Midbrain (tissue), 1 donor: ENCODE measurements at regions not wholly inside any gene's neighbourhood (a gene's known extent, or its start where the extent isn't known, plus 50 kb on each side); places are given as distances from the start of the nearest gene placed in this dataset.

Source experiments
- DNase-seq: peaks from one replicate; lab custom pipeline; 2025; lab: John Stamatoyannopoulos, UW

- no peak for DNase-seq
These were observed 291.4 kb downstream of the SEC14L1 start for GRCh38 chr17:77432034-77432661.

GRCh38 chr17:77432742-77433141, 292.0 kb downstream of the SEC14L1 start:
- DNase-seq = no peak

- no peak for DNase-seq
These were observed 292.8 kb downstream of the SEC14L1 start for GRCh38 chr17:77433385-77434135.

DNA sequence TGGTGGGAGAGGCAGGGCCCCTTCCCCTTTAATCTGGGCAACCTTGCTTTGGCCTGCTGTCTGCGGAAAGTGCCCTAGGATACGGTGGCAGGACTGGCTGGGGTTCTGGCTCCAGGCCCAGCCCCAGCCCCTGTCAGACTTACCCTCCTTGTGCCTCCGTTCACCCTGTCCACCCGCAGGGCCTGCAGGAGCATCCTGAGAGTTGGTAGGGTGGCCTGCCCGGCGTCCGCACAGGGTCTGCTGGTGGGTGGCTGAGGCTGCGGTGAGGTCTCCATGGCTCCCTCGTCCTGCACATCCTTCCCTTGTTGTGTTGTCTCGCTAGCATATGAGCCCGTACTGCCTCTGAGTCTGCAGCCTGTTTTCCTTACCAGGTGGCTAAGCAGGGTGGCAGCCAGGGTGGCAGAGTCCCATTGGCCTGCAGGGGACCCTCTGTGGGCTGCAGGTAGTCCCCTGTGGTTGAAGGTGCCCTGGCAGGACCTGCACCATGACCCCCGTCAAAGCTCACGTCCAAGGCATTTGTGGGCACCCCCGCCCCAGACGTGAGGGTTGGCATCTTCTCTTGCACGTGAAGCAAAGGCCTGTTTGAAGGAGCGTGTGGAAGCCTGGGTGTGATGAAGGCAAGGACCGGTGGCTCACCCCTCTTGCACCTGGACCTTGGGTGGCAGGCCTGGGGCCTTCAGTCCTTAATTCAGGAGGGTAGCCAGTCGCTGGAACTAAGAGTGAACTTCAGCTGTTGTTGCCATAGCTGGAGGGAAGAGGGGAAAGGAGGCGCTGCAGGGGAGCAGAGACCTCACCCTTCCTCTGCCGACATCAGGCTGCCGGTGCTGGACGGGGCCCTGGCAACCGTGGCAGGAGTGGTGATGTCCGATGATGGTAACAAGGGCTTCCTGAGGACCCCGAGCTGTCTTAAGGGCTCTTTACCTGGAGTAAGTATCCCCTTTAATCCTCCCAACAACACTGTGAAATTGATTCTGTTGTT, 293.7 kb downstream of the SEC14L1 start:
- DNase-seq = no peak

DNA sequence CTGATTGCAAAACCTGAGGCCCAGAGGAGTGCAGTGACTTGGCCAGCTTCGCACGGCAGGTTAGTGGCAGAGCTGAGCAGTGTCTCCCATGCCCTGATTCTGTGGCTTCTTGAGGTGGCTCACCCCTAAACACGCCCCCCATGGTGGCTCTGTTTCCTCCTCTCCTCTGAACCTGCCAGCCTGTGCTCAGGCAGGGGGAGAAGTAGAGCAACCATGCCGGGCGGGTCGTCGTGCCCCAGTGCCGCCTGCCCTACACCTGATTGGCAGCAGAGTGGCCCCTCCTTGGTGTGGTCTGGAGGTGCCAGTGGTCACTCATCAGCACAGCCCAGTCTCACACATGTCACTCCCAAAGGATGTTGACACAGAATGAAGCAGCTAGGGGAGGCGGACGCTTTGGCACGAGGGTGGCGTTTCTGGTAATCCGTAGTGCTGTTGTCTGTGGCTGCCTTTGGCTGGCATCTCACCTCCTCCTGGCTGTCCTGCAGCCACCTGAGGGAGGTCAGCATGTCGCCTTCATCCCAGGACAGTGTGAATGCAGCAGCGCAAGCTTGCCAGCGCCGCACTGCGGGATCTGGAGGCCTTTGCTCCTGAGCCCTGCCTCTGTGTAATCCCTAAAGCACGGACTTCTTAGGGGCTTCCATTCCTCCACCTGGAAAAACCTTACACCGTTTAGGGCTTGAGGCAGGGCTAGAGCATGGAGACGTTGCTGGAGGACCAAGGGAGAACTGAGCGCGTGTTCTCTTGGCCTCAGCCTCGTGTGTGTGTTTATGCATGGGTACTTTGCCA, 294.7 kb downstream of the SEC14L1 start:
- DNase-seq = no peak

DNA sequence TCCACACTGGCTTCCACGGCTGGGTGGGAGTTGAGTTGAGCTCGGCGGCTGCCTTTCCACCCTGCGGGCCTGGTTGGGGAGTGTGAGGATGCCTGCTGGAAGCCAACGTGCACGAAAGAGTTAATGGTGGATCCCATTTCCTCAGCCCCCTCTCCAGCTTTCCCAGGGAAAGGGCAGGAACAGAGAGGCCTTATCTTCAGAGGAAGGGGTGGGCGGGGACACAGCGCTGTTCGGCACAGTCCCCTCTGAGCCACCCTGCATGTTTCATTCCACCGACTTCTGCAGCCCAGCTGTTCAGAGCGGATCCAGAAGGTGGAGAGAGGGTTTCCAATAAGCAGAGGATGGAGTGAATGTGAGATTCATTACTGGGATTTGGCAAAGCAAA, 295.3 kb downstream of the SEC14L1 start:
- no peak for DNase-seq

- no peak for DNase-seq
These were observed 295.7 kb downstream of the SEC14L1 start for GRCh38 chr17:77436481-77436880.

DNA sequence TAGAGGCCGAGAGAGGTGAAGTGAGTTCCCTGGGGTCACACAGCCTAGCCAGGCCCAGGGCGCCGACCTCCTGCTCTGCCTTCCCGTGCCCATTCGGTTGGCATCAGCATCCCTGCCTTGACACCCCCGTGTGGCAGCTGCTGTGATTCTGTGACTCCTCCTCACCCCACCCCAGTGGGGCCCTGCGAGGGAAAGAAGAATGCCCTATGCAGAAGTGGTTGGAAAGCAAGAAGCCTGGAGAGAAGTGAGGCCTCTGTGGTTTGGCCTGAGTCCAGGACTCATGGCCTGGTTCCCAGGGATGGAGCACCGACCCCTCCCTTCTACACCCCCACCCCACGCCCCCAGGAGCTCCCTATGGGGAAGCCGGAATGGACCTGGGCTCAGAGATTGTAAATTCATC, 296.2 kb downstream of the SEC14L1 start:
- no peak for DNase-seq

DNA sequence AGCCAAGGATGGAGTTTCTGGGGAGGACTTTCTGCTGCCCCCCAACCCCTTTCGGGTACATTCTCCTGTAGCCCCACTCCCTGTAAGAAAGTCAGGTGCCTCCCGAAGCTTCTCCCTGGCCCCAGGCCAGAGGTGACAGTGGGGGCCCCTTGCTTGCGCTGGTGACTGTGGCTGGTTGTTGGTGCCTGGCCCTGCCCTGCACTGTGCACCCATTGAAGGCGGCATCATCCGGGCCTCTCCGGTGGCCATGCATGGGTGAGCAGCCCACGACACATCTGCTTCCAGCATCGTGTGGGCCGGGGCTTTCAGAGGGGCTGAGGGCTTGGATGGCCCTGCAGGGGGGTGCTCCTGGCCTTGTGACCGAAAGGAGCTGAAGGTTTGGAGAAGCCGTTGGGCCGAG, 297.0 kb downstream of the SEC14L1 start:
- no peak for DNase-seq

DNA sequence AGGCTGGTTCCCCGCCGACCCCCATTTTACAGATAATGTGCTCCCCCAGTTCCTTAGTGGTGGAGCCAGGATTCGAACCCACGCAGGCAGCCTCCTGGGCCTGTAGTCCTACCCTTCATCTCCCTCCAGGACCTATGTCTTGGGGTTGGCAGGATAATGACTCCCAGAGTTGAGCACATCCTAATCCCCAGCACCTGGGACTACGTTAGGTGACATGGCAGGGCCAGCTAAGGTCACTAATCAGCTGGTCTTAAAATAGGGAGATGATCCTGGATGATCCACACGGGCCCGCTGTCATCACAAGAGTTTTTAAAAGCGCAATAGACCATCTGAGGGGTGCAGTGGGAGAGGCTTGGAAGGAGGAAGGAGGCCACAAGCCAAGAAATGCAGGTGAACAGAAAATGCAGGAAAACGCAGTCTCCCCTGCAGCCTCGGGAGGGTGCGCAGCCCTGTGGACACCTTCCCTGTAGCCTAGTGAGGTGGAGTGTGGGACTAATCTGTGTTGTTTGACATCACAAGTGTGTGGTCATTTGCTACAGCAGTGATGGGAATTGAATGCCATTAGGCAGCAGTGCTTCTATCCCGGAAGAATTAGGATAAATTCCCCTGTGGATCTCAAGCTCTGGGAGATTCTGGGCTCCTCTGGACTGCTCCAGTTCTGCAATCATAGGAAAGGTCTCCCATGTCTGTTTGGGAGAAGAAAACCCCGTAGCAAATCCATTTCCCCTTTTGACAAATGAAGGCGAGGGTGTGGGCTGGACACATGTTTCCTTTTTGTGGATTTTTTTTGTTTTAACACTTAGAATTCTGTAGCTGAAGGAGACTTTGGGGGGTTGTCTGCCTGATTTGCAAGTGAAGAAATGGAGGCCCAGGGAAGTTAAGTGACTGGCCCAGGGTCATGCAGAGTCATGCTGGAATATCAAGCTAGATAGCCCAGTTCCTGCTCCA, 297.7 kb downstream of the SEC14L1 start:
- no peak for DNase-seq

DNA sequence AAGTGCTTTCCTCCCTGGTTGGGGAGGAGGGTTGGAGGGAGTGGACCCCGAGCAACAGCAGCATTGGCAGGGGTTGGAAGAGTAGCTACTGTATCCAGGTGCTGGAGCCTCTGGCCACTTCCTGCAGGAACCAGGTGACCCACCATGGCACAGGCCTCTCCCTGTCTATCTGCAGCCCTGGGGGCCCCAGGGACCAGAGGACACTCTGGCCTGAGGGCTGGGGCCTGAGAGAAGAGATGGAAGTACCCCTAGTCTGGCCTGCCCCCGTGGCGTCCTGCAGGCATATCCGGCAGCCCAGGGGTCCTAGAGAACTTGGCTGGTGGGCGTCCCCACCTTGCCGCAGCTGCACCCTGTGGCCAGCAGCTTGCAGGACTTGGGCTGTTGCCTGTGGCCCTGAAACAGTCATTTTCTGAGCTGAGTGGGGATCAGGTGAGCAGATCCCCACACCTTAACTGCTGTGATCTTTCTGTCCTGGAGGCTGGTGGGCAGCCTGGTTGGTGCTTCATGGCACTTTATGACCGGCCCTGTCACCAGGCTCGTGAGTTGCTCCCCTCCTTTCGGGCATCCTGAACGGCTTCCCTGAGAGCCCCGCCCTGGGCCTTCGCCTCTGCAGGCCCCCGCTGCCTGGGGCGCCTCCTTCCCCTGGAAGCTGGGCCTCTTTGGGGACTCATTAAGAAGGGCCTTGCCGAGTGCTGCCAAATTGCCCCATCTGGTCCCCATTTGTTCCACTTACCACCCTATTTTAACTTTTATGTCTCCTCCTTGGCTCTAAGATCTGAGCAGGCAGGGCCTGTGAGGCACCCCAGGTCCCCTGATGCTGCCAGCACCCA, 298.6 kb downstream of the SEC14L1 start:
- DNase-seq = no peak

DNA sequence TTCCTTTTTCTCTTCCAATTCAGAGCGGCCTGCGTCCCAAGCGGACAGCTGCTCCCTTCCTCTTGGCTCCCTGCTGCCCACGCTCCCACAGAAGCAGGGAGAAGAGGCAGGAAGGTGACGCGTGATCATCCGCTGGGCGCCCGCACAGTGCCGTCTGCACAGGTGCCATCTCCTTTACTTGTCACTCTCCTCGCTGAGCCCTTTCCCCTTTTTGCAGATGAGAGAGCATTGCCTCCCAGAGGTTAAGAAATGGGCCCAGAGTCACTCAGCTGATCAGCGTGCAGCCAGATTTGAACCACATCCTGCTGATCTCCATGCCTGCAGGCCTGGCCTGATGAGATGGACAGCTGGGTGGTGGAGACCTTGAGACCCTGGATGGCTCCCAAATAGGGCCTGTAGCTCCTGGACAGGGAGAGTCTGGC, 299.8 kb downstream of the SEC14L1 start:
- DNase-seq = no peak

DNA sequence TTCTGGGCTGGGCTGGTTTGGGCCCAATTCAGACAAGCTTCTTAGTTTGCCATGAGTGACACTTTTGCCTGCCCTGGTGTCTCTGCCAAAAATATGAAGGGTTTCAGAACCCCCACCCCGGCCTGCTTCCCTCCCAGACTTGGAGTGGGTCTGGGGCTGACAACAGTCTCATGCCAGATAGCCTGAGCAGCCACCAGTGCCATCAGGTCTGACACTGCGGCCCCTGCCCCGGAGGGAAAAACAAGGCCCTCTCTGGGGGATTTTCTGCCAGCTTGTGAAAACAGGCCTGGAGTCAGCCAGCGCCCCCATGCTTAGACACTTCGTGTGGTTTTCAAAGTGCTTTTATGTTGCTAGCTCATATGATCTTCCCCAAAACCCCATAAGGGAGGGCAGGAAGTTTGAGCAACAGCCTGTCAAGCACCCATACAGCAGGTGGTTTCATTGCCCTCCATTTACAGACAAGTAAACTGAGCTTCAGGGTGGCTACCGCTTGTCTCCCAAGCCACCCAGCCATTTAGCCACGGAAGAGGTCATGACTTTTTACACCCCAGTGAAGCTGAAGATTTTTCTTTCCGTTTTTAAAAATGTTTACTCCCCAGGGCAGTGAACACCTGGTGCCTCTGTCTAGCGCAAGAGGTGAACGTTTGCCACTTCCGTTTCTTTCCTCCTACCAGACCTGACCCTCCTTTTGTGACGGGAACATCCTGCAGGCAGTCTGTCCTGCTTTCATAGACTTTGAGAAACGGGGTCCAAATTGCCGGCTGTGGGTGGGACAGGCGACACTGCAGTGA, 300.6 kb downstream of the SEC14L1 start:
- DNase-seq = peak; percentile 16

- DNase-seq = no peak
These were observed 301.2 kb downstream of the SEC14L1 start for GRCh38 chr17:77441940-77442339.

DNA sequence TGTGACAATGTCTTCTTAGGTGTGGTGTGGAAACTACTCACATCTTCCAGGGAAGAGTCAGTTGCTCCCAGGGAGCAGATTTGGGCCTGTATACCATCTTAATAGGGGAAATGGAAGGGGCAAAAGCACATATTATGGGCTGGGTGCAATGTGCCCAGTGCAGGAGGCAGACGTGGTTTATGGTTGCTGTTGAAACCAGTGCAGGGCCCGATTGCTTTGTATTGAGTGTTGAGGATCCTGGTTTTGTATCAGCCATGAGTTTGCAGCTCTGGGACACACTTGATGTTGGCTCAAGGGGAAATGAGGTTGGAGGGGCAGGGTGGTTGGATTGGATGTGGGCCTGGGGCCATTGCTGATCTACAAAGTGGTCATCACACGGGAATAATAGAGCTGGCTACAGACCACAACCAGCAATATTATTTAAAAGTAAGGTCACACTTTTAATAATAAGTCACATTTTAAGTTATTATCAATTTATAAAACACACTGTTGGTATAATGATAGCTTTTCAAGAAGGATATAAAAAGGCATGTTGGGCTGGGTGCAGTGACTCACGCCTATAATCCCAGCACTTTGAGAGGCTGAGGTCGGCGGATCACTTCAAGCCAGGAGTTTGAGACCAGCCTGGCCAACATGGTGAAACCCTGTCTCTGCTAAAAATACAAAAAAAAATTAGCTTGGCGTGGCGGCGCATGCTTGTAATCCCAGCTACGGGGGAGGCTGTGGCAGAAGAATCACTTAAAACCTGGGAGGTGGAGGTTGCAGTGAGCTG, 302.4 kb downstream of the SEC14L1 start:
- DNase-seq = no peak

DNA sequence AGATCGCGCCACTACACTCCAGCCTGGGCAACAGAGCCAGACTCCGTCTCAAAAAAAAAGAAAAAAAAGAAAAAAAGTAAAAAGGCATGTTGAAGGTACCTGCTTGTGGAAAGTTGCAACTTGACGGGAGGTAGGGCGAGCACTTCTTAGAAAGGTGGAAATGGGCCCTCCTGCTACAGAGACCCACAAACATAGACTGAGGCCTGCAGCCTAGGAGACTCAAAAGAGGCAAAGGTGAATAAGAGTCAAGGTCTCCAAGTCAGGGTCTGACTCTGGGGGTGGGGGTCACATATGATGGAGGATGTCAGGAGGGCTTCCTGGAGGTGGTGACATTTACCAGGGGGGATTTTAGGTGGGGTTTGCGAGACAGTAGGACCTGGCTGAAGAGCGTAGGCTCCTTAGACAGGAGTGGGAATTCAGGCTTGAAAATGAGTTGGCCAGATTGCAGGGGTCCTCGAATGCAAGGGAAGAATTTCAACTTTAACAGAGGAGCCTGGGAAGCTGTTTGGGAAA, 303.0 kb downstream of the SEC14L1 start:
- DNase-seq = no peak

DNA sequence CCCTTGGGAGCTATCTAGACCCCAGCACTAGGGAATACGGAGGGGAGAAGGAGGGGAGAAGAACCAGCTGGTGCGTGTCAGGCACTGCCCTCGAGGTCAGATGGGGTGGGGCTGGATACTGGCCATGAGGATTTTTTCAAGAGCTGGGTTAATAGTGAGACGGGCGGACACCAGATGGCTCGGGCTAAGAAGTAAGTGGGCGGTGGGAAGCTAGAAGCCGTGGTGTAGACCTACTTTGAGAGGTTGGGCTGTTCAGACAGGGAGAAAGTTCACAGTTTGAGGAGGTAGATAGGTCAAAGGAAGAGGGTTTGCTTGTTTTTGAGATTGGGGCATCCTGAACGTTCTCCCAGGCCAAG, 303.8 kb downstream of the SEC14L1 start:
- DNase-seq = no peak
